Suprapubic skin (tissue), 4 donors: ENCODE measurements at regions not wholly inside any gene's neighbourhood (a gene's known extent, or its start where the extent isn't known, plus 50 kb on each side); places are given as distances from the start of the nearest gene placed in this dataset.

Experiments used
- DNase-seq, 2 donors: peaks; one replicate each; pipeline ENCODE4 v3.0.0-alpha.2; 2019; ENCODE audit warnings: low spot score in 2 of 2
- H3K27ac ChIP-seq: fragments of 200-600 bp; sonication (generic); one replicate; pipeline ENCODE4 v1.5.1; 2019
- H3K27me3 ChIP-seq: fragments of 200-600 bp; sonication (generic); one replicate; pipeline ENCODE4 v1.5.1; 2019
- H3K36me3 ChIP-seq: fragments of 200-600 bp; sonication (generic); one replicate; pipeline ENCODE4 v1.5.1; 2019
- H3K4me1 ChIP-seq: fragments of 200-600 bp; sonication (generic); one replicate; pipeline ENCODE4 v1.5.1; 2019
- H3K4me3 ChIP-seq: fragments of 200-600 bp; sonication (generic); one replicate; pipeline ENCODE4 v1.5.1; 2019; ENCODE audit warnings: mild to moderate bottlenecking
- H3K9me3 ChIP-seq: fragments of 200-600 bp; sonication (generic); one replicate; pipeline ENCODE4 v1.5.1; 2019
- EP300 ChIP-seq: sonication (generic); formaldehyde crosslinking; IDR thresholded peaks from one replicate; pipeline ENCODE4 v1.6.1; 2017; ENCODE audit warnings: antibody characterized with exemption
- POLR2A ChIP-seq, 2 donors: fragments of 450-650 bp; IDR thresholded peaks; one replicate each; pipeline ENCODE4 v1.6.1; 2017; ENCODE audit warnings: antibody characterized with exemption in 2 of 2, mild to moderate bottlenecking in 2 of 2, moderate library complexity in 2 of 2
- POLR2AphosphoS5 ChIP-seq, 3 donors: sonication (generic); formaldehyde crosslinking; IDR thresholded peaks; one replicate each; pipeline ENCODE4 v1.6.1; 2017; ENCODE audit warnings: antibody characterized with exemption in 3 of 3
- WGBS: methylation state at CpG from one replicate; pipeline ENCODE4 v1.1.5; 2018; 5-methylcytosine and 5-hydroxymethylcytosine counted together
- TF ChIP-seq, protein P1 (sequence below), 2 donors: fragments of 200-600 bp in 1 of 2; fragments of 450-650 bp in 1 of 2; sonication (generic) in 1 of 2; IDR thresholded peaks; one replicate each; pipeline ENCODE4 v1.5.1; 2016 to 2019; ENCODE audit warnings: antibody characterized with exemption in 2 of 2, mild to moderate bottlenecking in 1 of 2, moderate library complexity in 1 of 2

- no peaks in the 10 kb centered on the region for H3K9me3 ChIP-seq
- no peak overlapping the region for H3K4me3 ChIP-seq
- no peaks in the 10 kb centered on the region for H3K36me3 ChIP-seq
- DNase-seq, result no peak
- TF ChIP-seq POLR2AphosphoS5 (IDR thresholded peaks at IDR 0.05), result no peak
- TF ChIP-seq POLR2A (IDR thresholded peaks at IDR 0.05), result no peak
- TF ChIP-seq EP300, result no peak
- TF ChIP-seq, protein P1, sequence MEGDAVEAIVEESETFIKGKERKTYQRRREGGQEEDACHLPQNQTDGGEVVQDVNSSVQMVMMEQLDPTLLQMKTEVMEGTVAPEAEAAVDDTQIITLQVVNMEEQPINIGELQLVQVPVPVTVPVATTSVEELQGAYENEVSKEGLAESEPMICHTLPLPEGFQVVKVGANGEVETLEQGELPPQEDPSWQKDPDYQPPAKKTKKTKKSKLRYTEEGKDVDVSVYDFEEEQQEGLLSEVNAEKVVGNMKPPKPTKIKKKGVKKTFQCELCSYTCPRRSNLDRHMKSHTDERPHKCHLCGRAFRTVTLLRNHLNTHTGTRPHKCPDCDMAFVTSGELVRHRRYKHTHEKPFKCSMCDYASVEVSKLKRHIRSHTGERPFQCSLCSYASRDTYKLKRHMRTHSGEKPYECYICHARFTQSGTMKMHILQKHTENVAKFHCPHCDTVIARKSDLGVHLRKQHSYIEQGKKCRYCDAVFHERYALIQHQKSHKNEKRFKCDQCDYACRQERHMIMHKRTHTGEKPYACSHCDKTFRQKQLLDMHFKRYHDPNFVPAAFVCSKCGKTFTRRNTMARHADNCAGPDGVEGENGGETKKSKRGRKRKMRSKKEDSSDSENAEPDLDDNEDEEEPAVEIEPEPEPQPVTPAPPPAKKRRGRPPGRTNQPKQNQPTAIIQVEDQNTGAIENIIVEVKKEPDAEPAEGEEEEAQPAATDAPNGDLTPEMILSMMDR (IDR thresholded peaks at IDR 0.05), result no peak
- H3K27me3 ChIP-seq, result no peaks in the 10 kb centered on the region
- WGBS, result 94% methylated on average over 1 of the region's 1 CpG
- no peak overlapping the region for H3K27ac ChIP-seq
- H3K4me1 ChIP-seq, result no peaks in the 10 kb centered on the region
Observed at GRCh38 chr11:39220069-39220468, 2239.4 kb downstream of the LRRC4C start.

- 87% methylated on average over 2 of the region's 2 CpGs for WGBS
- Histone ChIP-seq H3K4me3 (no peak overlapping the region), H3K36me3 (no peaks in the 10 kb centered on the region), H3K27me3 (no peaks in the 10 kb centered on the region), H3K4me1 (no peaks in the 10 kb centered on the region), H3K27ac (no peak overlapping the region), H3K9me3 (no peaks in the 10 kb centered on the region)
- TF ChIP-seq EP300, result no peak
- TF ChIP-seq POLR2A (IDR thresholded peaks at IDR 0.05), result no peak
- no peak for TF ChIP-seq POLR2AphosphoS5 (IDR thresholded peaks at IDR 0.05)
- TF ChIP-seq, protein P1 (IDR thresholded peaks at IDR 0.05), result no peak
- DNase-seq, result no peak
Observed at GRCh38 chr11:39209981-39210380, 2249.5 kb downstream of the LRRC4C start.

DNA sequence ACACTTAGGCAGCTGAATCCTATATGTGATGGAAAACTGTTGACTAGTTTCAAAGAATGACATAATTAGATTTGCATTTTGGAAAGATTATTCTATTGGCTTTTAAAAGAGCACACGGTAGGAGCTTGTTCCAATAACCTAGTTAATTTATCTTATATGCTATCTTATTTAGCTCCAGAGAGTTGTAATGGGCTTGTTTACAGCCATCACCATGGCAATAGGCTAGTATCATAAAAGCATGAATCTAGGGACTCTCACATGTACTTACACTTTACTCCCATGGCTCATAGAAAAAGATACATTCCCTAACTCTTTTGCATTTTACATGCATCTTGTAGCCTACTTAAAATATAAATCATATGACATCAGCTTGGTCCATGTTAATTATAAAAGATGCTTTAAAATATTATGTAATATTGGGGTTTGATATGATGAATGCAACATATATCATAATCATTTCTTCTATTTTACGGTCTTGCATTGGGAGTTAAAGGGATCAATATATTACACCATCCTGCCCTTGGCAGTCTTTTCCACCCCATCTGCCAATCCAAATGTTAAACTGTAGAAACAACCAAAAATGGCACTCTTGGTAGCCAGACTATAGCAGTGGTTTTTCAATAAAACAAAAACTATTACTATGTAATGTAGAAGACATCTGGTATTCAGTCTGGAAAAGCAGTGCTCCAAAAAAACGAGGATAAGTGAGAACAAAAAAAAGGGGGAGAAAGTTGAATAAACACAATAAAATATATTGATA is 2254.0 kb downstream of the LRRC4C start:
- no peaks in the 10 kb centered on the region for H3K36me3 ChIP-seq
- WGBS, result 60% methylated on average over 3 of the region's 3 CpGs

DNA sequence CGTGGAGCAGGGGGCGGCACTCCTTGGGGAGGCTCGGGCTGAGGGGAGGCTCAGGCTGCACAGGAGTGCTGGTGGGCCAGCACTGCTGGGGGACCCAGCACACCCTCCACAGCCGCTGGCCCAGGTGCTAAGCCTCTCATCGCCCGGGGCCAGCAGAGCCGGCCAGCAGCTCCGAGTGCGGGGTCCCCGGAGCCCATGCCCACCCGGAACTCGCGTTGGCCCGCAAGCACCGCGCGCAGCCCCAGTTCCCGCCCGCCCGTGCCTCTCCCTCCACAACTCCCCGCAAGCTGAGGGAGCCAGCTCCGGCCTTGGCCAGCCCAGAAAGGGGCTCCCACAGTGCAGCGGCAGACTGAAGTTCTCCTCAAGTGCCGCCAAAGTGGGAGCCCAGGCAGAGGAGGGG is 2266.8 kb downstream of the LRRC4C start:
- Histone ChIP-seq H3K27ac (no peak overlapping the region), H3K9me3 (no peaks in the 10 kb centered on the region), H3K36me3 (no peaks in the 10 kb centered on the region), H3K4me1 (no peaks in the 10 kb centered on the region), H3K27me3 (no peaks in the 10 kb centered on the region), H3K4me3 (no peak overlapping the region)
- 98% methylated on average over 19 of the region's 24 CpGs for WGBS
- TF ChIP-seq POLR2A (IDR thresholded peaks at IDR 0.05), result no peak
- TF ChIP-seq POLR2AphosphoS5 (IDR thresholded peaks at IDR 0.05), result no peak
- no peak for TF ChIP-seq EP300
- TF ChIP-seq, protein P1 (IDR thresholded peaks at IDR 0.05), result no peak
- no peak for DNase-seq

More for the DNA sequence above, 2254.0 kb downstream of the LRRC4C start:
- Histone ChIP-seq H3K4me3 (no peak overlapping the region), H3K27ac (no peak overlapping the region), H3K9me3 (no peaks in the 10 kb centered on the region), H3K27me3 (no peaks in the 10 kb centered on the region), H3K4me1 (no peaks in the 10 kb centered on the region)
- no peak for DNase-seq
- TF ChIP-seq POLR2AphosphoS5 (IDR thresholded peaks at IDR 0.05) (no peak), POLR2A (IDR thresholded peaks at IDR 0.05) (no peak), EP300 (no peak)
- TF ChIP-seq, protein P1 (IDR thresholded peaks at IDR 0.05), result no peak

DNA sequence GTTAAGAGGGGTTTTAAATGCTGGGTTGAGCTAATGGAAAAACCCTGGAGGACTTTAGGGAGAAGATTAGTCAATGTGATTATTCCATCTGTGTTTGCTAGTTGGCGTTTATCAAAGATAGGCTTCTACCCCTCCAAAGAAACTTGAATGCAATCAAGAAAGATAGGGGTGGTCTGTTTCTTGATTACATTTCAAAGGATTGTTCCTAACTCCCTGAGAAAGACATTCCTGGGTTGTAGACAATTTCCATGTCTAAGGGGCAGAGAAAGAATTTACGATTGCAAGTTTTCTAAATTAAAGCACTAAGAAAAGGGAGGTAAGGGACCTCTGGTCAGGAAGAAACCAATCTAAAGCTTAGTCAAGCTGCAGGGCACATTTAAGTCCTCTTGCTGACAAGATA is 2268.7 kb downstream of the LRRC4C start:
- H3K9me3 ChIP-seq, result no peaks in the 10 kb centered on the region
- H3K27me3 ChIP-seq, result no peaks in the 10 kb centered on the region
- DNase-seq, result no peak
- no peak for TF ChIP-seq POLR2AphosphoS5 (IDR thresholded peaks at IDR 0.05)
- no peak for TF ChIP-seq POLR2A (IDR thresholded peaks at IDR 0.05)
- TF ChIP-seq, protein P1 (IDR thresholded peaks at IDR 0.05), result no peak
- TF ChIP-seq EP300, result no peak
- no peak overlapping the region for H3K4me3 ChIP-seq
- H3K4me1 ChIP-seq, result no peaks in the 10 kb centered on the region
- no peaks in the 10 kb centered on the region for H3K36me3 ChIP-seq
- 43% methylated on average over 2 of the region's 2 CpGs for WGBS
- H3K27ac ChIP-seq, result no peak overlapping the region
